RWPE1 (cell line): ENCODE measurements at regions not wholly inside any gene's neighbourhood (a gene's known extent, or its start where the extent isn't known, plus 50 kb on each side); places are given as distances from the start of the nearest gene placed in this dataset.
"Not testable (repeated sequence)": the region's sequence is repeated elsewhere in the genome, so short reads cannot be mapped to it uniquely, and the experiment has no call there.

Experiments
- CTCF ChIA-PET: fragments of 350-600 bp; sonication (Branson Sonifier 250); formaldehyde crosslinking; extraction: SDS; loops from one replicate; lab custom pipeline; 2021; lab: Yijun Ruan, JAX
- POLR2A ChIA-PET: fragments of 400-600 bp; formaldehyde crosslinking; extraction: SDS; loops from one replicate; lab custom pipeline; 2020; ENCODE audit warnings: antibody characterized with exemption; ENCODE audit not compliant: low non-redundant PET; lab: Yijun Ruan, JAX
- DNase-seq: peaks from one replicate; pipeline ENCODE4 v3.0.0; 2012; ENCODE audit warnings: low spot score
- H3K27ac ChIP-seq: fragments of 450-650 bp; 2 replicates; pipeline ENCODE4 v1.5.1; 2017
- TF ChIP-seq, protein P1 (sequence below): fragments of 450-650 bp; conservative IDR thresholded peaks from 2 replicates; pipeline ENCODE4 v1.5.1; 2017; ENCODE audit warnings: low read depth, mild to moderate bottlenecking

DNA sequence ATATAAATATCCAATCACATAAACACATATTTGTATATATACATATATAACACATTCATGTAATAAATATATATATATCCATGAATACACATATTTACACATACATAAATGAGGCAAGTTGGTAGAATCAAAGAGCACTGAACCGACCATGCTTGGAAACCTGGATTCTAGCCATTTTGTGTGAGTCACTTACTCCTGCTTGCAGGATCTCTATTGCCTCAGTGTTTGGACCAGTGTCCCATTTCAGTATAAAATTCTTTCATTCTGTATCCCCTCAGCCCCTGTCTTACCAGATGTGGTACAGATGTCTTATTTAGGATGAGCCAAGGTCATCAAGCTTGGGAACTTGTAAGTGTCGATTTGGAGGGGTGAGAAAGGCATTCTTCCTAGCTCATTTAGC, 391.4 kb upstream of the FRG2C start:
- CTCF ChIA-PET, result no interaction called here
- no peak for DNase-seq
- TF ChIP-seq, protein P1, sequence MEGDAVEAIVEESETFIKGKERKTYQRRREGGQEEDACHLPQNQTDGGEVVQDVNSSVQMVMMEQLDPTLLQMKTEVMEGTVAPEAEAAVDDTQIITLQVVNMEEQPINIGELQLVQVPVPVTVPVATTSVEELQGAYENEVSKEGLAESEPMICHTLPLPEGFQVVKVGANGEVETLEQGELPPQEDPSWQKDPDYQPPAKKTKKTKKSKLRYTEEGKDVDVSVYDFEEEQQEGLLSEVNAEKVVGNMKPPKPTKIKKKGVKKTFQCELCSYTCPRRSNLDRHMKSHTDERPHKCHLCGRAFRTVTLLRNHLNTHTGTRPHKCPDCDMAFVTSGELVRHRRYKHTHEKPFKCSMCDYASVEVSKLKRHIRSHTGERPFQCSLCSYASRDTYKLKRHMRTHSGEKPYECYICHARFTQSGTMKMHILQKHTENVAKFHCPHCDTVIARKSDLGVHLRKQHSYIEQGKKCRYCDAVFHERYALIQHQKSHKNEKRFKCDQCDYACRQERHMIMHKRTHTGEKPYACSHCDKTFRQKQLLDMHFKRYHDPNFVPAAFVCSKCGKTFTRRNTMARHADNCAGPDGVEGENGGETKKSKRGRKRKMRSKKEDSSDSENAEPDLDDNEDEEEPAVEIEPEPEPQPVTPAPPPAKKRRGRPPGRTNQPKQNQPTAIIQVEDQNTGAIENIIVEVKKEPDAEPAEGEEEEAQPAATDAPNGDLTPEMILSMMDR, result no peak
- H3K27ac ChIP-seq, result no peak overlapping the region
- POLR2A ChIA-PET, result no interaction called here

DNA sequence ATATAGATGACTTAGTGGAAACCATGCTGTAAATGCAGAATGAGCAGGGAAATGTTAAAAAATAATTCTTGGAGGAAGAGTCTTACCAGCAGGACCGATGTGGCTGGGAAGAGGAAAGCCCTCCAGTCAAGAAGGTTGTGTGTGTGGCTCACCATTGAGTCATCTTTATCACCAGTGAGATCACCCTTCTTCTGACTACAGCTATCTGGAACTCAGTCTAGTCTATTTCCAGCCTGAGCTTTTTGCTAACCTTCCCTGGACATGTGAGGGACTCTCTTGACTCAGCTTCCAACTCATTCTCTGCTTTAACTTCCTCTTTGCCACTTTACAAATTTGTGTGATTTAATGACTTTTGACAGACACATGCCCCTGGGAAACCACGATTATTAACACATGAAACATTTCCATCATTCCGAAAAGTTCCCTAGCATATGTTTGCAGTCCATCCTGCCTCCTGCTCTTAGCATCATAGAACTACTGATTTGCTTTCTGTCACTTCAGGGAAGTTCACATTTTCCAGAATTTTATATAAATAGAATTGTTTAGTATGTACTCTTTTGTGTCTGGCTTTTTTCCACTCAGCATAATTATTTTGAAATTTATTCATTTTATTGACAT, 378.5 kb upstream of the FRG2C start:
- DNase-seq, CTCF ChIA-PET, POLR2A ChIA-PET, H3K27ac ChIP-seq: not testable (repeated sequence)

DNA sequence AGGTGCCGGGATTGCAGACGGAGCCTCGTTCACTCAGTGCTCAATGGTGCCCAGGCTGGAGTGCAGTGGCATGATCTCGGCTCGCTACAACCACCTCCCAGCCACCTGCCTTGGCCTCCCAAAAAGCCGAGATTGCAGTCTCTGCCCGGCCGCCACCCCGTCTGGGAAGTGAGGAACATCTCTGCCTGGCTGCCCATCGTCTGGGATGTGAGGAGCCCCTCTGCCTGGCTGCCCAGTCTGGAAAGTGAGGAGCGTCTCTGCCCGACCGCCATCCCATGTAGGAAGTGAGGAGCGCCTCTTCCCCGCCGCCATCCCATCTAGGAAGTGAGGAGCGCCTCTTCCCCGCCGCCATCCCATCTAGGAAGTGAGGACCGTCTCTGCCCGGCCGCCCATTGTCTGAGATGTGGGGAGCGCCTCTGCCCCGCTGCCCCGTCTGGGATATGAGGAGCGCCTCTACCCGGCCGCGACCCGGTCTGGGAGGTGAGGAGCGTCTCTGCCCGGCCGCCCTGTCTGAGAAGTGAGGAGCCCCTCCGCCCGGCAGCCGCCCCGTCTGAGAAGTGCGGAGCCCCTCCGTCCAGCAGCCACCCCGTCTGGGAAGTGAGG, 375.1 kb upstream of the FRG2C start:
- CTCF ChIA-PET, H3K27ac ChIP-seq, POLR2A ChIA-PET, DNase-seq: not testable (repeated sequence)

DNA sequence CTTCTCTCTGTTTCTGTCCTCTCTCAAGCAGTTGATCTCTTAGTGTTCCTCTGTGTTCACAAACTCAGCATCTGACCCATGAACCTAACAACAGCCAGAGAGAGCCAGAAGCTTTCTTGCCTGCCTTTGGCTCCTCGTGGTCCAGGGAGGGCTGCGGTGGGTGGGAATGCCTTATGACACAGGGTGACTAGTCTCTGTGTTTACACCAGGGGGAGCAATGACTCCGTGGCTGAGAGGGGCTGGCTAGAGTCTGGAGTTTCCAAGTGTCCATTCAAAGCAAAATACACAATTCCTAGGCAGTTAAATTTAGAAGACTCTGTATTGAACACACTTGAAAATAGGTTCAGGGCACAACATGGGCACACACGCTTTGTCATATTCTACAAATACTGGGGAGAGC, 370.0 kb upstream of the FRG2C start:
- CTCF ChIA-PET, result interaction anchor here (0.6 kb wide), 1 partner anchor 145 kb away, joined by 3 read pairs; no protein-coding TSS in a partner anchor
- DNase-seq, result peak; percentile 8
- TF ChIP-seq, protein P1, result no peak

DNA sequence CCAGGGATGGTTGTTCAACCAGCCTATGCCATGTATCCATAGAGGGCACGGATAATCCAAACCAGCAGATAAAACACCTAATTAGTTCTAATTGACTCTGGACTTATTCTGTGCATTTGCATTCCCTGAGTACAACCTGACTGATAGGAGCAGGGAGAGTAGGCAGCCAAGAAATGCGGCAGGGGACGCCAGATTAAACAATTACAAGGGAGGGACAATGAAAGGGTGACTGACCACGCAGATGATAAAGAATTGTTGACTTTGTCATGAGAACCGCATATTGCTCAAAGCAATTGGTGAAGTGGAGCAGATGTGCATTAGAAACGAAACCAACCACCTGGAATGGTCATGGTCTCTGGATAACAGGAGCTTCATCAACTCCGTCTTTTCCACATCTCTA, 369.1 kb upstream of the FRG2C start:
- no peak overlapping the region for H3K27ac ChIP-seq
- DNase-seq, result no peak
- TF ChIP-seq, protein P1, result no peak
- CTCF ChIA-PET, result no interaction called here
- POLR2A ChIA-PET, result no interaction called here

More for the DNA sequence above, 370.0 kb upstream of the FRG2C start:
- POLR2A ChIA-PET, result no interaction called here
- no peak overlapping the region for H3K27ac ChIP-seq

DNA sequence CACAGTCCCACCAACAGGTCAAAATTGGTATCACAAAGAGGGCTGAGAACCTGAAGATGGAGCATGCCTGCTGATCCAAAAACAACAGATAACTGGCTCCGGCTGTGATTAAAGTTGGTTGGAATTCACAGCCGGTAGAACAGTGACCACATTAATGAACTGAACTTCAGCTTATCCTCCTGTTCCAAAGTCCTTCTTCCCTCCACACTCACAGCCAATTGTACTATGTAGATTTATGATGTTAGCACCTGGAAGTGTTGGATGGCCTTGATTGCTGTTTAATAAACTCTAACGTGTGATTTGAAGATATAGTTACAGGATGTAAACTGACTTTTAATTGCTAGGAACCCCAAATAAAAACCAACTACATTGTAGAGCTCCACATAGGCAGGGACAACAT, 367.3 kb upstream of the FRG2C start:
- CTCF ChIA-PET, result no interaction called here
- POLR2A ChIA-PET, result no interaction called here
- DNase-seq, result no peak
- TF ChIP-seq, protein P1, result no peak
- H3K27ac ChIP-seq, result no peak overlapping the region

DNA sequence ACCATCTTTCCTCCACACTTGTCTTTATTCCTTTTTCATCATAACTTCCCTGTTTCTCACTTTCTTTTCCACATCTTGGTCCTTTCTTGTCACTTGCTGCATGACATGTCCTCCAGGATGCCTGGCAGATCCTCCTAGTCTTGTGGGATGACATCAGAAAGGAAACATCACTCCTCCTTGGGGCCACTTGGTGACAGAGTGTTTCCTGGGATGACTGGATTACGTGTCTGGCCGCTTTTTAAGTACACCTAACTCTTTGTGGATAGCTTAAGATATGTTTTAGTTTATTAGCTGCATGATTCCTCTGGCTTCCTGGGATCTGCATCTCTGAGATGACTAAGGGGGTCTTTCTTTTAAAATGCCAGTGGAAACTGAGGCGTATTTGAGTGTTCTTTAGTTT, 363.5 kb upstream of the FRG2C start:
- TF ChIP-seq, protein P1, result no peak
- POLR2A ChIA-PET, result no interaction called here
- CTCF ChIA-PET, result no interaction called here
- no peak for DNase-seq
- H3K27ac ChIP-seq, result no peak overlapping the region

DNA sequence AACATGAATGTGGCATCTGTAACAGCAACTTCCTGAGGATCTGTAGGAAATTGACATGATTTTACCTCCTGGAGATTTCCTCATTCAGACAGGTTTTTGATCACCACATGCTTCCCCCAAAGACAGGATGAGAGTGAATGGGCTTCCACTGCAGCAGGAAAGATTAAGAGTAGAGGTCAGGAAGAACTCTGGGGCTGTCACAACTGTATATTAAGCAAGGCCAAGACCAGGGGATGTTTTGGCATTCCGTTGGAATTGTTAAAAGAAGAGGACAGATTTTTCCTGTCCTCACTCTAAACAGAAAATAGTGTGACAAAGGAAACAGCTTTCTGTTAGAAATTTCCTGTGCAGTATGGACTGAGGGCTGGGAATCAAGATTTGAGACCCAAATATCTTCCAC, 363.1 kb upstream of the FRG2C start:
- POLR2A ChIA-PET, H3K27ac ChIP-seq, CTCF ChIA-PET, DNase-seq: not testable (repeated sequence)
